Fibroblast of pulmonary artery (primary cell): ENCODE measurements at regions not wholly inside any gene's neighbourhood (a gene's known extent, or its start where the extent isn't known, plus 50 kb on each side); places are given as distances from the start of the nearest gene placed in this dataset.

Experiments
- DNase-seq: peaks from one replicate; pipeline ENCODE4 v3.0.0-alpha.2; 2010; ENCODE audit warnings: low read depth
- H3K4me3 ChIP-seq: replicated peaks from 2 replicates; pipeline ENCODE4 v1.5.1; 2011; ENCODE audit warnings: low read depth, mild to moderate bottlenecking, control low read depth, low read length, moderate library complexity
- TF ChIP-seq, protein P1 (sequence below): IDR thresholded peaks from 2 replicates; pipeline ENCODE4 v1.5.1; 2011; ENCODE audit warnings: mild to moderate bottlenecking, control low read depth, low read length, inconsistent platforms; ENCODE audit errors: missing control alignments

- H3K4me3 ChIP-seq = no peak overlapping the region
- no peak for DNase-seq
- TF ChIP-seq, protein P1, sequence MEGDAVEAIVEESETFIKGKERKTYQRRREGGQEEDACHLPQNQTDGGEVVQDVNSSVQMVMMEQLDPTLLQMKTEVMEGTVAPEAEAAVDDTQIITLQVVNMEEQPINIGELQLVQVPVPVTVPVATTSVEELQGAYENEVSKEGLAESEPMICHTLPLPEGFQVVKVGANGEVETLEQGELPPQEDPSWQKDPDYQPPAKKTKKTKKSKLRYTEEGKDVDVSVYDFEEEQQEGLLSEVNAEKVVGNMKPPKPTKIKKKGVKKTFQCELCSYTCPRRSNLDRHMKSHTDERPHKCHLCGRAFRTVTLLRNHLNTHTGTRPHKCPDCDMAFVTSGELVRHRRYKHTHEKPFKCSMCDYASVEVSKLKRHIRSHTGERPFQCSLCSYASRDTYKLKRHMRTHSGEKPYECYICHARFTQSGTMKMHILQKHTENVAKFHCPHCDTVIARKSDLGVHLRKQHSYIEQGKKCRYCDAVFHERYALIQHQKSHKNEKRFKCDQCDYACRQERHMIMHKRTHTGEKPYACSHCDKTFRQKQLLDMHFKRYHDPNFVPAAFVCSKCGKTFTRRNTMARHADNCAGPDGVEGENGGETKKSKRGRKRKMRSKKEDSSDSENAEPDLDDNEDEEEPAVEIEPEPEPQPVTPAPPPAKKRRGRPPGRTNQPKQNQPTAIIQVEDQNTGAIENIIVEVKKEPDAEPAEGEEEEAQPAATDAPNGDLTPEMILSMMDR = no peak
Observed at GRCh38 chr5:2805080-2805479, 53.6 kb upstream of the IRX2 start.

DNA sequence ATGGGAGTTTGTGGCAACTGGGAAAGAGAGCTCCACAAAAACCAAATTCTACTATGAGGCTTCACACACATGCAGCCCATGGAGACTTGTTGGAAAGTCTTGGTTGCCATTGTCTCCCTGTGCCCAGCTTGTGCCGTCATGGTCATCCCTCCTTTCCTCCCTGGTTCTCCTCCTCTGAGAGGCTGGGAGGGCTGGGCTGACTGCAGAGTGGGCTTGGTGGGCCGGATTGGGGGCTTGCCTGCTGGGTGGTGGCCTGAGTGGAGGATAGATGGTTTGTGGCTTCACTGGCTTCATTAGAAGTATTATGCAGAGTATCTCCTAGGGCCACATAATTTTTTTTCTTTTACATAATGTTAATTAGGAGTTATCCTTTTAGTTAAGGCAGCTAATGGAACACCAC is 52.3 kb upstream of the IRX2 start:
- DNase-seq = no peak
- TF ChIP-seq, protein P1 = no peak
- no peak overlapping the region for H3K4me3 ChIP-seq

GRCh38 chr5:2802693-2803365 is 51.4 kb upstream of the IRX2 start:
- TF ChIP-seq, protein P1 = no peak
- H3K4me3 ChIP-seq = no peak overlapping the region
- DNase-seq = no peak

DNA sequence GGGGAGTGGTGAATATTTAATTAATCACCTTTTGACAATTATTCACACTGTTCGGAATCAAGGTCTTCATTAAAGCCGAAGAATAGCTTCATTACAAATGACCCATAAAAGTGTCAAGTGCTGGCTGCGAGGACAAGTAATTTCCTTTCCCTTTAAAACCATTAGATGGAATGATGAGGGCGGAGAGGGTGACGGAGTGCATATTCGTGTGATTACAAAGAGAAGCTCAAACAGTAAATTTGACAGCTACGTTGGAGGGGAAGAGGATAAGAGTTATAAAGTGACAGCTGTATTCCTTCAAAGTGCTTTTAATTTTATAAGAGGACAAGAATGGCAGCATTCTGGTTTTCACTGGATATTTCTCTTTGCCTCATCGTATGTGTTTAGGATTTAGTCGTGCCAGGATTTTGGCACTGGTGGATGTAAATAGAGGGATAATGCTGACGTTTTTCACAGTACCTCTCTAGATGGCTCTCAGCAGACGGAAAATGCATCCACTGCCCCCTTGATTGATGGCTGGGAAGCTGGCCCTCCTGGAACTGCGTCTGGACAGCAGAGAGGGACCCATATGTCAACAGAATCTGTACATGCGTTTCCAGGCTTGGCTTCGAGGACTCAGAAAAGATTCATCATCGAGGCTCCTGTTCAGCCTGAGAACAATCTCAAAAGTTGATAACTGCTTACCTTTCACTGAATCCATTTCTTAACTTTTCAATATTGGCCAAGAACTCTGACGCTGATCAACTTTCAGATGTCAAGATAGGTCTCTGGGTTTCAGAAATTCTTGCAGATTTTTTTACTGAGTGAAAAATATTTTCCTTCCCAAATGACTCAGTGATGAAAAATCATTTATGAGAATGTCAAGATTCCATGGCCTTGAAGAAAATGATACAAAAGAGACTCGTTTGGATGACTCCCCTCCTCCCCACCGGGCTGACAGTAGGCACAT is 50.4 kb upstream of the IRX2 start:
- no peak for DNase-seq
- no peak overlapping the region for H3K4me3 ChIP-seq
- TF ChIP-seq, protein P1 = no peak
